HG02798 (cell line): ENCODE measurements at regions not wholly inside any gene's neighbourhood (a gene's known extent, or its start where the extent isn't known, plus 50 kb on each side); places are given as distances from the start of the nearest gene placed in this dataset.
A peak's percentile ranks its signal among the peaks of the same experiment; 100 is the strongest.

ENCODE experiments used
- ATAC-seq: cut with Tn5 transposase; IDR thresholded peaks from one replicate; pipeline ENCODE4 v1.9.1; 2021; ENCODE audit warnings: mild to moderate bottlenecking; ENCODE audit not compliant: unreplicated experiment, poor library complexity

DNA sequence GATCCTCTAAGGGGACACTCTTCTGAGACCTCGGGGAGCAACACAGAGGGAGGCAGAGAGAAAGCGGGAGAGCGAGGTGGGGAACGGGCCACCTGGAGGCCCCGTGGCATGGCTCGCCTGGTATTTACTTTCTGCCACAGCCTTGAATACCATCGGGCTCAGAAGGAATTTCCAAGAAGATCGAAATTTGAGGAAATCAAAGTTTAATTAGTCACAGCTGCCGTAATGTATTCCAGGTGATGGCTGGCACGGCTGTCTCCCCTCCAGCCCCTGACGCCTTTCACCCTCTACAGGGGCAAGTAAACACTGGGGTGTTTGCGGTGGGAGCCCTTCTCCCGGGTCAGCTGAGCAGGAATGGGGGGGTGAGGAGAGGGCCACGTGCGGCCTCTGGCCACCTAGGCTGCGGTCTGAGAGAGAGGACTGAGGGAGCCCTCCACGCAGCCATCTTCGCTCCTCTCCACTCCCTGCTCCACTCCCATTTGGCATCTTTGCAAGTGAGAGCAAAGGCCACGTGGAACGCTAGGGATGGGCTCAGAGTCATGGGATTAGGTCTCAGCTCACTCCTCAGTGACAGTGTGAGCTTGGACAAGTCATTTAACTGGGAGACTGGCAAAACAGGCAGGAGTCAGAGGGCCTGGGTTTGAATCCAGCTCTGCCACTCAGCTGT lies 125.2 kb downstream of the SYF2 start:
- ATAC-seq: no peak

GRCh38 chr1:25106352-25106751 lies 126.0 kb downstream of the SYF2 start:
- ATAC-seq: no peak

DNA sequence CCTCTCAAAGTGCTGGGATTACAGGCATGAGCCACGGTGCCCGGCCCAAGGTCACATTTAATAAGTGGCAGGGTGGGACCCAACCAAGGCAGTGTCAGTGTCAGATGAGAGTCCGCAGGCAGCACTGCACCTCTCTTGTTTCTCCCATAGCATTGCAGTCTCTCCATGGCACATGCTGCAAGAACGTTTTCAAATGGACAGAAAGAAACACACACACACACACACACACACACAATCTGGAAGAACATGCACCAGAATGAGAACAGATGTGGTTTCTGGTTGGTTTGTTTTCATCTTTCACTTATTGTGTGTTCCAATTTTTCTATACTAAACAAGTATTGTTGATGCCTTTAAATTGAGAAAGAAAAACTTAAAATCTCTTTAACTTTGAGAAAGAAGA lies 126.5 kb downstream of the SYF2 start:
- ATAC-seq: no peak

DNA sequence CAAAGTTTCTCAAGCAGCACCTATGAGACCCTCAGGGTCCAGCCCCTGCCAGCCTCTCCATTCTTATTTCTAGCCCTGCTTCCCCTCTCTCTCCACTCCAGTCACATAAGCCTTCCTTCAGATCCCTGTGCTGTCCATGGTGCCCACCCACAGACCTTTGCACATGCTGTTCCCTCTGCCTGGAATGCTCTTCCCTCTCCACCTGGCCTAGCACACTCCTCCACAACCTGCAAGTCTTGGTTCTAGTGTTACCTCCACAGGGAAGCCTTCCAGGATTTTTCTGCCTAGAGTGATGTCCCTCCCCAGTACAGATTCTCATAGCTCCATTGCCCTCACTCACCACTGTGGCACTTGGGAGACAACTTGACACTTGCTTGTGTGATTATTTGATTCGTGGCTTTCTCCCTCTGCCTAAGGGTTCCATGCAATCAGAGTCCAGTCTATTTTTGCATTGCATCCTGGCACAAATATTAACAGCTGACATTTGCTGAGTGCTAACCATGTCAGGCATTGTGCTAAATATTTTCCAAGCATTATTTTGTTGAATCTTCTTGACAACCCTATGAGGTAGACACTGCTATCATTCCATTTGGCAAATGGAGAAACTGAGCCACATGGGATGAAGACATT lies 127.3 kb downstream of the SYF2 start:
- no peak for ATAC-seq

GRCh38 chr1:25103164-25103795 lies 129.0 kb downstream of the SYF2 start:
- ATAC-seq: no peak

DNA sequence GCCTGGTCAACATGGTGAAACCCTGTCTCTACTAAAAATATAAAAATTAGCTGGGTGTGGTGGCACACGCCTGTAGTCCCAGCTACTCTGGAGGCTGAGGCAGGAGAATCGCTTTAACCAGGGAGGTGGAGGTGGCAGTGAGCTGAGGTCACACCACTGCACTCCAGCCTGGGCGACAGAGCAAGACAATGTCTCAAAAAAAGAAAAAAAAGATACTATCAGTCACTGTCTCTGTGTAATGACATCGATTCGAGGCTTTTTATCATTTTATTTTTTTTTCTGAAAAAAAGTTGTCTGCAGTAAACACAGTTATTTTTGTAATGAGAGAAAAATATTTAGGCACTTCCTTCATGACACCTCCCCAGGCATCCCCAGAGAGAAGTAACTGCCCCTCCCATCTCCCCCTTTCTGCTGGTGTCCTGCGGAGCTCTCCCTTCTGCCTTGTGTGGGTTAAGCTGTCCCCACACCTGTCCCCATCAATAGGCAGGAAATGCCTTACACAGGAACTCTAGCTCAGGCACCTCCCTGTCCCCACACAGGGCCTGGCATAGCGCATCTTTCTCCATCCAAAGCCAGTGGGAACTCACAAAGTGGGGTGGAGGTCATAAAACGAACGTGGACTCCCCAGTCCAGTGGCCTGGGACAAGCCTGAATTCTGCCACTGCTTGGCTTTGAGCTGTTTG lies 132.0 kb downstream of the SYF2 start:
- ATAC-seq: no peak

DNA sequence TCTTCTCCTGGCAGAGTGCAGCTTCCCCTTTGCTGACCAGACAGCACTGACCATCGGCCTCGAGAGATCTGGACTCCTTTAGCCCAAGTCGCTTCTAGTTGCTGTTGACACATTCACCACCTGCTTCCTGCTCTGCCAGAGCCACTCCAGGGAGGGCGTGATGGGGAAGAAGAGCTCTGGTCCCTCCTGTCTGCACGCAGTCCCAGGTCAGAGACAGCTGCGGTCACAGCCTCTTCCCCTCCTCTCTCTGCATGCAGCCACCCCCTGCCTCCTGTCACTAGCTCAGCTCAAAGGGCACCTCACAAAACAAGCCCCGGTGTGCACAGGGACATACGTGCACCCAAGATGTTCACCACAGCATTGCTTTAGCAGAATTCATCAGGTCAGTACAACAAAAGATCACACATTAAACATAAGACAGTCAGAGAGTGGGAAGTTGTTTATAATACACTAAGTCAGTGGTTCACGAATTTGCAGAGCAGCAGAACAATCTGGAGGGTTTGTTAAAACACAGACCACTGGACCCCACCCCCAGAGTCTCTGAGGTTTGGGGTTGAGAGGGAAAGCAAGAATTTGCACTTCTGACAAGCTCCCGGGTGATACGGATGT lies 132.9 kb downstream of the SYF2 start:
- peak; percentile 25 for ATAC-seq

DNA sequence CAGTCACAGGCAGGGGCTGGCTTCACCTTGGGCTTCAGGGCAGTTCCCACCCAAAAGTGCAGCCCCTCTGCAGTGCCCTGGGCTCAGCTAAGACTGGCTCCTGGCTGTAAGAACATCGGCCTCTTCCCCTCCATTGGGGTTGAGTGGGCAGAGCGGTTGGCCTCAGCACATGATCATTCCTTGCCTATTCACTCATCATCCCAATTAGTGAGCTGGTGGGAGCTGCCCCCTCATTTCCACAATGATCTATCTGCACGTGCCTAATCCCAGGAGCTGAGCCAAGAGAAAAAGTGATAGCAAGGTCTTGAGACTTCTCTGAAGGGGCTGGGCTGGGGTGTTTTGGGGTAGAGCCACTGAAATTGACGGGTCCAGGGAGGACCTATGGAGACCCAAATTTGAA lies 133.6 kb downstream of the SYF2 start:
- ATAC-seq: no peak

GRCh38 chr1:25096307-25097150 lies 135.8 kb downstream of the SYF2 start:
- no peak for ATAC-seq

DNA sequence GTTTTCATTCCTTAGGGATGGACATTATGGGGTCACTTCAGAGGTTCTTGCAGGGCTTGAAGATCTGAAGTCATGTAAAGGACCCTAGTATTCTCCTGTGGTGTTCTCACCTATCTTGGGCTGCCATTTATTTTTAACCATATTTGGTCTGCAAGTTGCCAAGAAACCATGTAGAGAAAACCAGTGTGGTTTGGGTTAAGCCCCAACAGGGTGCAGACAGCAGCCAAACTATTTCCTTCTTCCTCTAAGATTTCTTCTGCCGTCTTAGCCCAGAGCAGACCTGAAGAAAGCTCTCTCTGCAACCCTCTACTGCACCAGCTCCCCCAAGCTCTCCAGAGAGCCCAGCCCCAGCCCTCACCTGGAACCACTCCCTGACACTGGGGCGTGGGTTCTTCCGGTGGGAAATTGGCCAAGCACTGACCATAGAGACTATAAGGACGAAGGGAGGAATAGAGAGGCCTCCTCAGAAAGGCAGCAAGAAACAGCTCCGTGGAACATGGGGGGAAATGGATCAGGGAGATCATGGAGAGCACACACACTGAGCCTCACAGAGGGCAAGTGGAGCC lies 136.6 kb downstream of the SYF2 start:
- ATAC-seq: no peak

GRCh38 chr1:25094995-25095394 lies 137.3 kb downstream of the SYF2 start:
- no peak for ATAC-seq

DNA sequence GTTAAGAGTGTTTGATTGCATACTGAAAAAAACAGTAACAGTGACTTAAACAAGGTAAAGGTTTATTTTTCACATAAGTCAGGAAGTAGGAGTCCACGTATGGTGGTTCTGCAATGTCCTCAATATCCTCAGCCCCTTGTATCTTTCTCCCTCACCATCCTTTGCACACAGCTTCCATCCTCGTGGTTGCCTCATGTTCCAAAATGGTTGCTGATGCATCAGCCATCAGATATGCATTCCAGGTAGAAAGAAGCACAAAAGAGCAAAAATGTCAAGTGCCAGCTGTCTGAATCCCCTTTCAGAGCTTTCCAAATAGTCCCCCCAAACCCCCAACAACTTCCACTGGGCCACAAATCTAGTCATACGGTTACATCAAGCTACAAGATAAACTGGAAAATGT lies 138.1 kb downstream of the SYF2 start:
- ATAC-seq: no peak

GRCh38 chr1:25091658-25092057 lies 140.6 kb downstream of the SYF2 start:
- no peak for ATAC-seq

GRCh38 chr1:25090707-25091422 lies 141.4 kb downstream of the SYF2 start:
- no peak for ATAC-seq

GRCh38 chr1:25089772-25090171 lies 142.5 kb downstream of the SYF2 start:
- no peak for ATAC-seq

DNA sequence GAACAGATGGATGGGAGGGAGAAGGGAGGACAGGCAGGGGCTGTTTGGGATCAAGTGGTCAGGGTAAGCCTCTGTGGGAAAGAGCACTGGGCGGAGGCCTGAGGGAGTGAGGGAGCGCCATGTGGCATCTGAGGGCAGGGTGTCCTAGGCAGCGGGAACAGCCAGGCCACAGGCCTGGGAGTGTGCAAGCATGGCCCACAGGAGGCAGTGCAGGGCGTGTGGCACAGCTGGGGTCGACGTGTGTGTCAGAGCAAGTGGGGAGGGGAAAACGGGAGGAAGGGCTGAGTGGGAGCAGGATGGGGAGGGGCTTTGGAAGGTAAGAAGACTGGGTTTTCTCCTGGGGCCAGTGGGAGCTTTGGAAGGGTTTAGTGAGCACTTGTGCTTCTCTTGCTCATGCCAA lies 143.4 kb downstream of the SYF2 start:
- no peak for ATAC-seq

DNA sequence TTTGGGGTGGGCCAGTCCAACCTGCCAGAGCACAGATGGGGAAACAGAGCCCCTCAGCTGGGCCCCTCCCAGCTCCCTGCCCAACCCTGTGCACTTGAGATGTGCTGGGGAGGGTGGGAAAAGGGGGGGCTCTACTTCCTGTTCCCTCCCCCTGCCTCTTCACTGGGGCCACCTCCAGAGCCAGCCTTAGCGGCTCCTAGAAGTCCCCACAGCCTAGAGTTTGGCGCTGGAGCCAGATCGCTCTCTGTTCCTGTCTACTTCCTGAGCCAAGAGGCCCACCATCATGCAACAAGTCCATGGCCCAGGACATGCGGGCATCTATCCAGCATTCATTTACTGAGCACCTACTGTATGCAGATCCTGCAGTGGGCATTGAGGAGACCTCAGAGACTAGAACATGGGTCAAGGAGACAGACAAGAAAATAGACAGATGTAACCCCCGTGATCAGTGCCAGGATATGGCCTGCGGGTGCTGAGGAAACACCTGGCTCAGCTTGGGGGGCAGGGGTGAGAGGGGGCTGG lies 144.1 kb downstream of the SYF2 start:
- ATAC-seq: no peak

- no peak for ATAC-seq
These were observed 145.7 kb downstream of the SYF2 start for GRCh38 chr1:25086518-25087079.

DNA sequence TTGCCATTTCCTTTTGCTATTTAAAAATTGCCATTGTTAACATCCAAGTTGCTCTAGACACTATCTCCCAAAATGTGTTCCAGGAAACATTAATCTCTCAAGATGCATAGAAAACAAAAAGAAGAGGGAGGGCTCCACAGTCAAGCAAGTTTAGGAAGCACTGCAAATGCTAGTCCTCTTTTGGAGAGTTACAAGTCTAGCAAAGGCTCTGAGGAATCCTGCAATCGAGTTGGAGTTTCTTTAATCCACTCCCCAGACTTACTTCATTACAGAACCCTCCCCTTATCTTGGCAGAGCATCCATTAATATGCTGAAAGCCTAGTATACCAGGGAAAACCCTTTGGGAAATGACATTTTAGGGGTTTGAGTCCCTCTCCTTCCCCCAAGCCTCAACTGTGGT lies 147.9 kb downstream of the SYF2 start:
- no peak for ATAC-seq
